ENCODE measurements at regions not wholly inside any gene's neighbourhood (a gene's known extent, or its start where the extent isn't known, plus 50 kb on each side); places are given as distances from the start of the nearest gene placed in this dataset.

DNA sequence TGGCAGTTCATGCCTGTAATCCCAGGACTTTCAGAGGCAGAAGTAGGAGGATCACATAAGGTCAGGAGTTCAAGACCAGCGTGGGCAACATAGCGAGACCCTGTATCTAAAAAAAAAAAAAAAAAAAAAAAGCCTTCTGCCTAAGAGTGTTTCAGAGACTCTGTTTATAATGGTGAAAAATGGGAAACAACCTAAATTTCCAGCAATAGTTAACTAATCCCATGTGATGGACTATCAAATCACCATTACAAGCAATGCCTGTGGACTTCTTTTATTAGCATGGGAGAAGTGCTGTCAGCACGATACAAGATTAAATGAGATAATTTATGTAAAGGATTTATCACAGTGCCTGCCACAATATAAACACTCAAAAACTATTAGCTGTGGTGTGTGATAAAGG, 67.5 kb upstream of the CUX1 start:
- peaks cover 3 to 4% of the 10 kb centered on the region in 2 experiments for H3K27me3 ChIP-seq (ENCODE audit: control insufficient read depth in 2 of 2, insufficient read depth in 2 of 2, low read length in 2 of 2)
- H3K4me3 ChIP-seq (replicated peaks in 1 of 3; ENCODE audit: insufficient read depth in 1 of 3, low read depth in 1 of 3, low read length in 3 of 3): no peak overlapping the region
- CTCF ChIA-PET: no interaction called here
- H3K36me3 ChIP-seq (ENCODE audit: control insufficient read depth in 2 of 2, extremely low read depth in 1 of 2, insufficient read depth in 2 of 2, low read length in 2 of 2): no peaks in the 10 kb centered on the region
- no peak overlapping the region for H3K27ac ChIP-seq (ENCODE audit: insufficient read depth, low read depth, low read length)
- POLR2A ChIA-PET: no interaction called here
- no peaks in the 10 kb centered on the region for H3K79me2 ChIP-seq (ENCODE audit: control insufficient read depth, insufficient read depth, low read length)
- H4K20me1 ChIP-seq (replicated peaks; ENCODE audit: control insufficient read depth, extremely low read depth, insufficient read depth, low read length): no peaks in the 10 kb centered on the region
- intact Hi-C loops (cut with micrococcal nuclease): no loop called here
- no peaks in the 10 kb centered on the region for H3K9me1 ChIP-seq (replicated peaks; ENCODE audit: control insufficient read depth, extremely low read depth, insufficient read depth, low read length)
- no peak for DNase-seq (ENCODE audit: low read depth, low spot score)
- H3K4me1 ChIP-seq (ENCODE audit: control insufficient read depth, extremely low read depth, insufficient read depth, low read length): peaks cover 5% of the 10 kb centered on the region
- H3K9me3 ChIP-seq (replicated peaks; ENCODE audit: control insufficient read depth, insufficient read depth, low read length): no peaks in the 10 kb centered on the region
- no peak for FAIRE-seq
- dilution Hi-C loops (cut with MboI; ENCODE audit: extremely low pct_ligation_motif_present, low sequenced_read_pairs): no loop called here
- no peak overlapping the region for H3K9ac ChIP-seq (replicated peaks; ENCODE audit: extremely low read depth, insufficient read depth, low read length)
- no peak overlapping the region for H3K4me2 ChIP-seq (ENCODE audit: insufficient read depth, low read length)
- no peak for TF ChIP-seq JUN (IDR thresholded peaks at IDR 0.05; ENCODE audit: borderline replicate concordance, insufficient read depth, insufficient read length, low read depth)
- TF ChIP-seq MYC (IDR thresholded peaks at IDR 0.05; ENCODE audit: low read depth, low read length): no peak
- TF ChIP-seq GATA2 (IDR thresholded peaks at IDR 0.05; ENCODE audit: insufficient read depth, insufficient read length, low read depth, low read length): no peak
- TF ChIP-seq, protein P1, sequence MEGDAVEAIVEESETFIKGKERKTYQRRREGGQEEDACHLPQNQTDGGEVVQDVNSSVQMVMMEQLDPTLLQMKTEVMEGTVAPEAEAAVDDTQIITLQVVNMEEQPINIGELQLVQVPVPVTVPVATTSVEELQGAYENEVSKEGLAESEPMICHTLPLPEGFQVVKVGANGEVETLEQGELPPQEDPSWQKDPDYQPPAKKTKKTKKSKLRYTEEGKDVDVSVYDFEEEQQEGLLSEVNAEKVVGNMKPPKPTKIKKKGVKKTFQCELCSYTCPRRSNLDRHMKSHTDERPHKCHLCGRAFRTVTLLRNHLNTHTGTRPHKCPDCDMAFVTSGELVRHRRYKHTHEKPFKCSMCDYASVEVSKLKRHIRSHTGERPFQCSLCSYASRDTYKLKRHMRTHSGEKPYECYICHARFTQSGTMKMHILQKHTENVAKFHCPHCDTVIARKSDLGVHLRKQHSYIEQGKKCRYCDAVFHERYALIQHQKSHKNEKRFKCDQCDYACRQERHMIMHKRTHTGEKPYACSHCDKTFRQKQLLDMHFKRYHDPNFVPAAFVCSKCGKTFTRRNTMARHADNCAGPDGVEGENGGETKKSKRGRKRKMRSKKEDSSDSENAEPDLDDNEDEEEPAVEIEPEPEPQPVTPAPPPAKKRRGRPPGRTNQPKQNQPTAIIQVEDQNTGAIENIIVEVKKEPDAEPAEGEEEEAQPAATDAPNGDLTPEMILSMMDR (IDR thresholded peaks at IDR 0.05; ENCODE audit: extremely low read depth in 1 of 2, insufficient read depth in 1 of 2, low read depth in 1 of 2, low read length in 2 of 2): no peak
- no peak for TF ChIP-seq FOS (IDR thresholded peaks at IDR 0.05; ENCODE audit: borderline replicate concordance, insufficient read depth, low read length)
- TF ChIP-seq POLR2AphosphoS5 (IDR thresholded peaks at IDR 0.05; ENCODE audit: insufficient read depth, low read depth, low read length): no peak
- no peak for TF ChIP-seq EZH2 (IDR thresholded peaks at IDR 0.05; ENCODE audit: borderline replicate concordance, low read depth, low read length, severe bottlenecking)
- TF ChIP-seq, protein P2, sequence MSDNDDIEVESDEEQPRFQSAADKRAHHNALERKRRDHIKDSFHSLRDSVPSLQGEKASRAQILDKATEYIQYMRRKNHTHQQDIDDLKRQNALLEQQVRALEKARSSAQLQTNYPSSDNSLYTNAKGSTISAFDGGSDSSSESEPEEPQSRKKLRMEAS (IDR thresholded peaks at IDR 0.05; ENCODE audit: insufficient read depth, insufficient read length): no peak
- TF ChIP-seq POLR2A (IDR thresholded peaks at IDR 0.05; ENCODE audit: low read depth, low read length): no peak
- no peak overlapping the region for H2AFZ ChIP-seq (ENCODE audit: low read depth, low read length)
- no TSS peak for BruUV-seq (replicated peaks)
